ENCODE measurements at regions not wholly inside any gene's neighbourhood (a gene's known extent, or its start where the extent isn't known, plus 50 kb on each side); places are given as distances from the start of the nearest gene placed in this dataset.

GRCh38 chr4:175930471-175930870 is 118.4 kb upstream of the GPM6A start:
- Mint-ChIP-seq H3K27me3 (no peaks in the 10 kb centered on the region), H3K4me3 (no peak overlapping the region), H3K9me3 (no peaks in the 10 kb centered on the region), H3K4me1 (no peaks in the 10 kb centered on the region), H3K36me3 (no peaks in the 10 kb centered on the region), H3K27ac (no peak overlapping the region)
- CTCF ChIA-PET = no interaction called here
- no peak for DNase-seq

- no peak for DNase-seq
- CTCF ChIA-PET = no interaction called here
- no peak overlapping the region for H3K4me3 Mint-ChIP-seq
- no peaks in the 10 kb centered on the region for H3K27me3 Mint-ChIP-seq
- no peak overlapping the region for H3K27ac Mint-ChIP-seq
- no peaks in the 10 kb centered on the region for H3K36me3 Mint-ChIP-seq
- H3K9me3 Mint-ChIP-seq = no peaks in the 10 kb centered on the region
- no peaks in the 10 kb centered on the region for H3K4me1 Mint-ChIP-seq
These were observed 120.1 kb upstream of the GPM6A start for GRCh38 chr4:175932116-175932515.

- no peak overlapping the region for H3K4me3 Mint-ChIP-seq
- H3K27me3 Mint-ChIP-seq = no peaks in the 10 kb centered on the region
These were observed 122.4 kb upstream of the GPM6A start for GRCh38 chr4:175934506-175934905.

GRCh38 chr4:175935016-175935661 is 123.1 kb upstream of the GPM6A start:
- no peaks in the 10 kb centered on the region for H3K9me3 Mint-ChIP-seq
- CTCF ChIA-PET = no interaction called here
- no peaks in the 10 kb centered on the region for H3K4me1 Mint-ChIP-seq
- no peaks in the 10 kb centered on the region for H3K27me3 Mint-ChIP-seq
- H3K27ac Mint-ChIP-seq = no peak overlapping the region
- H3K36me3 Mint-ChIP-seq = no peaks in the 10 kb centered on the region
- no peak for DNase-seq
- no peak overlapping the region for H3K4me3 Mint-ChIP-seq

More at GRCh38 chr4:175934506-175934905, 122.4 kb upstream of the GPM6A start:
- Mint-ChIP-seq H3K27ac (no peak overlapping the region), H3K36me3 (no peaks in the 10 kb centered on the region), H3K9me3 (no peaks in the 10 kb centered on the region), H3K4me1 (no peaks in the 10 kb centered on the region)
- no peak for DNase-seq
- CTCF ChIA-PET = no interaction called here

GRCh38 chr4:175944126-175944910 is 121.3 kb upstream of the WDR17 start:
- Mint-ChIP-seq H3K4me3 (no peak overlapping the region), H3K36me3 (no peaks in the 10 kb centered on the region), H3K27ac (no peak overlapping the region), H3K4me1 (peaks cover 7% of the 10 kb centered on the region), H3K9me3 (no peaks in the 10 kb centered on the region), H3K27me3 (peaks cover 5% of the 10 kb centered on the region)
- no peak for DNase-seq
- CTCF ChIA-PET = no interaction called here

- CTCF ChIA-PET = interaction anchor here (1.0 to 2.2 kb wide), 2 partner anchors 208 to 394 kb away, joined by 3 to 6 read pairs; no protein-coding TSS in a partner anchor
- Mint-ChIP-seq H3K4me3 (no peak overlapping the region), H3K9me3 (no peaks in the 10 kb centered on the region), H3K27me3 (peaks cover 5% of the 10 kb centered on the region), H3K36me3 (no peaks in the 10 kb centered on the region), H3K4me1 (peaks cover 7% of the 10 kb centered on the region), H3K27ac (no peak overlapping the region)
- DNase-seq = no peak
These were observed 119.0 kb upstream of the WDR17 start for GRCh38 chr4:175946472-175947116.

GRCh38 chr4:175947117-175947722 is 118.4 kb upstream of the WDR17 start:
- Mint-ChIP-seq H3K27ac (no peak overlapping the region), H3K4me1 (peaks cover 7% of the 10 kb centered on the region), H3K9me3 (no peaks in the 10 kb centered on the region), H3K4me3 (no peak overlapping the region), H3K27me3 (peaks cover 8% of the 10 kb centered on the region), H3K36me3 (no peaks in the 10 kb centered on the region)
- CTCF ChIA-PET = interaction anchor here (1.0 to 2.2 kb wide), 2 partner anchors 207 to 394 kb away, joined by 3 to 6 read pairs; no protein-coding TSS in a partner anchor
- DNase-seq = no peak

- Mint-ChIP-seq H3K27me3 (peaks cover 8% of the 10 kb centered on the region), H3K36me3 (no peaks in the 10 kb centered on the region), H3K27ac (no peak overlapping the region), H3K4me3 (no peak overlapping the region), H3K4me1 (peaks cover under 1% of the 10 kb centered on the region), H3K9me3 (no peaks in the 10 kb centered on the region)
- DNase-seq = no peak
- CTCF ChIA-PET = interaction anchor here (0.9 kb wide), 1 partner anchor 9 kb away, joined by 3 read pairs; no protein-coding TSS in a partner anchor
These were observed 113.8 kb upstream of the WDR17 start for GRCh38 chr4:175951794-175952193.

- CTCF ChIA-PET = interaction anchor here (1.3 kb wide), 1 partner anchor 387 kb away, joined by 5 read pairs; no protein-coding TSS in a partner anchor
- DNase-seq = no peak
- Mint-ChIP-seq H3K27me3 (peaks cover 8% of the 10 kb centered on the region), H3K4me3 (no peak overlapping the region), H3K36me3 (no peaks in the 10 kb centered on the region), H3K9me3 (no peaks in the 10 kb centered on the region), H3K4me1 (no peaks in the 10 kb centered on the region), H3K27ac (no peak overlapping the region)
These were observed 112.5 kb upstream of the WDR17 start for GRCh38 chr4:175953116-175953515.

- no peaks in the 10 kb centered on the region for H3K9me3 Mint-ChIP-seq
- no peak overlapping the region for H3K4me3 Mint-ChIP-seq
- no peak for DNase-seq
- CTCF ChIA-PET = interaction anchor here (0.7 to 1.3 kb wide), 2 partner anchors 386 to 461 kb away, joined by 4 to 5 read pairs; no protein-coding TSS in a partner anchor
- no peak overlapping the region for H3K27ac Mint-ChIP-seq
- H3K36me3 Mint-ChIP-seq = no peaks in the 10 kb centered on the region
- peaks cover 4% of the 10 kb centered on the region for H3K27me3 Mint-ChIP-seq
- H3K4me1 Mint-ChIP-seq = no peaks in the 10 kb centered on the region
These were observed 111.6 kb upstream of the WDR17 start for GRCh38 chr4:175953960-175954521.

- Mint-ChIP-seq H3K27me3 (peaks cover 4% of the 10 kb centered on the region), H3K4me3 (no peak overlapping the region), H3K9me3 (no peaks in the 10 kb centered on the region), H3K27ac (no peak overlapping the region), H3K36me3 (no peaks in the 10 kb centered on the region), H3K4me1 (no peaks in the 10 kb centered on the region)
- no peak for DNase-seq
- CTCF ChIA-PET = no interaction called here
These were observed 111.0 kb upstream of the WDR17 start for GRCh38 chr4:175954685-175955084.

GRCh38 chr4:175961604-175962003 is 104.0 kb upstream of the WDR17 start:
- H3K27me3 Mint-ChIP-seq = no peaks in the 10 kb centered on the region
- no peaks in the 10 kb centered on the region for H3K9me3 Mint-ChIP-seq
- H3K36me3 Mint-ChIP-seq = no peaks in the 10 kb centered on the region
- CTCF ChIA-PET = interaction anchor here (0.8 kb wide), 1 partner anchor 9 kb away, joined by 3 read pairs; no protein-coding TSS in a partner anchor
- H3K27ac Mint-ChIP-seq = no peak overlapping the region
- H3K4me1 Mint-ChIP-seq = no peaks in the 10 kb centered on the region
- DNase-seq = no peak
- no peak overlapping the region for H3K4me3 Mint-ChIP-seq

GRCh38 chr4:175970072-175970471 is 95.6 kb upstream of the WDR17 start:
- DNase-seq = no peak
- H3K4me1 Mint-ChIP-seq = no peaks in the 10 kb centered on the region
- no peak overlapping the region for H3K4me3 Mint-ChIP-seq
- CTCF ChIA-PET = no interaction called here
- no peaks in the 10 kb centered on the region for H3K36me3 Mint-ChIP-seq
- no peak overlapping the region for H3K27ac Mint-ChIP-seq
- H3K9me3 Mint-ChIP-seq = no peaks in the 10 kb centered on the region
- no peaks in the 10 kb centered on the region for H3K27me3 Mint-ChIP-seq

- Mint-ChIP-seq H3K36me3 (no peaks in the 10 kb centered on the region), H3K27ac (no peak overlapping the region), H3K9me3 (no peaks in the 10 kb centered on the region), H3K4me1 (no peaks in the 10 kb centered on the region), H3K4me3 (no peak overlapping the region), H3K27me3 (no peaks in the 10 kb centered on the region)
- no peak for DNase-seq
- CTCF ChIA-PET = no interaction called here
These were observed 94.9 kb upstream of the WDR17 start for GRCh38 chr4:175970724-175971123.

Measured in activated naive CD4-positive, alpha-beta T cell treated with anti-CD3 and anti-CD28 coated beads, Interleukin-2, amount 10 ng/mL, durations not matched to agents 7 days and 5 days (primary cell).